HepG2 (cell line): ENCODE measurements at regions not wholly inside any gene's neighbourhood (a gene's known extent, or its start where the extent isn't known, plus 50 kb on each side); places are given as distances from the start of the nearest gene placed in this dataset.

Experiments
- CTCF ChIP-seq: sonication (generic); formaldehyde crosslinking; IDR thresholded peaks from 2 replicates; pipeline ENCODE4 v1.5.0; 2020; ENCODE audit warnings: mild to moderate bottlenecking, missing genetic modification reagents, moderate library complexity
- NFIC ChIP-seq: IDR thresholded peaks from 2 replicates; pipeline ENCODE4 v1.6.1; 2012; ENCODE audit warnings: mild to moderate bottlenecking, low read length, inconsistent platforms
- PATZ1 ChIP-seq: sonication (generic); formaldehyde crosslinking; IDR thresholded peaks from 2 replicates; pipeline ENCODE4 v1.4.0; 2020; ENCODE audit warnings: missing genetic modification reagents
- RFX5 ChIP-seq: IDR thresholded peaks from 2 replicates; pipeline ENCODE4 v1.6.1; 2011; ENCODE audit warnings: low read depth, low read length, improper control_type of control experiment
- TCF7 ChIP-seq: sonication (generic); IDR thresholded peaks from 2 replicates; pipeline ENCODE4 v1.6.1; 2016; ENCODE audit warnings: antibody characterized with exemption, low read depth
- ZNF232 ChIP-seq: sonication (generic); formaldehyde crosslinking; IDR thresholded peaks from 2 replicates; pipeline ENCODE4 v1.4.0; 2020; ENCODE audit warnings: missing genetic modification reagents, borderline replicate concordance
- ZNF530 ChIP-seq: sonication (generic); formaldehyde crosslinking; IDR thresholded peaks from 2 replicates; pipeline ENCODE4 v1.5.0; 2020; ENCODE audit warnings: low read depth, mild to moderate bottlenecking, missing genetic modification reagents
- ZSCAN31 ChIP-seq: sonication (generic); formaldehyde crosslinking; IDR thresholded peaks from 2 replicates; pipeline ENCODE4 v1.5.0; 2020; ENCODE audit warnings: low read depth, mild to moderate bottlenecking, missing genetic modification reagents
- TF ChIP-seq, protein P1 (sequence below): sonication (generic); formaldehyde crosslinking; IDR thresholded peaks from 2 replicates; pipeline ENCODE4 v1.4.0; 2020; ENCODE audit warnings: mild to moderate bottlenecking, missing genetic modification reagents

DNA sequence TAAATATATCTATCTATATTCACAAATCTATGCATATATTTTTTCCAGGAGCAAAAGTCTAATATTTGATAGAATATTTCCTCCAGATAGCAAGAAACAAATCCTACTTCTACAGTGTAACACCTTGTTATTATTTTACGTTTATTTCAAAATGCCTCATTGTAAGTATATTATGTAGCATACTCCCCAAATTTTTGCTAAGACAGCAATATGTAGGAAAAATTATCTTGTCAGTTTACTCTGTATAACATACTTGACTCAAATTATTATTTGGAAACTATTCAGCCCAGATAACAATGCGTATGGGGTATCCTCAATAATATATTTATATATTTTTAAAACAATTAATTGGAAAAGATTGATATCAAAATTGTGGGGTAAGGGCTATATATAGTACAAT, 313.2 kb downstream of the NR4A2 start:
- no peak for TF ChIP-seq PATZ1 (CRISPR knock-in tag)
- TF ChIP-seq TCF7 = no peak
- no peak for TF ChIP-seq RFX5
- TF ChIP-seq ZNF530 (CRISPR knock-in tag) = no peak
- no peak for TF ChIP-seq CTCF
- TF ChIP-seq ZNF232 = no peak
- no peak for TF ChIP-seq ZSCAN31 (CRISPR knock-in tag)
- TF ChIP-seq NFIC = no peak
- TF ChIP-seq, protein P1, sequence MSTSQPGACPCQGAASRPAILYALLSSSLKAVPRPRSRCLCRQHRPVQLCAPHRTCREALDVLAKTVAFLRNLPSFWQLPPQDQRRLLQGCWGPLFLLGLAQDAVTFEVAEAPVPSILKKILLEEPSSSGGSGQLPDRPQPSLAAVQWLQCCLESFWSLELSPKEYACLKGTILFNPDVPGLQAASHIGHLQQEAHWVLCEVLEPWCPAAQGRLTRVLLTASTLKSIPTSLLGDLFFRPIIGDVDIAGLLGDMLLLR (CRISPR knock-in tag) = no peak
